ENCODE measurements at regions not wholly inside any gene's neighbourhood (a gene's known extent, or its start where the extent isn't known, plus 50 kb on each side); places are given as distances from the start of the nearest gene placed in this dataset.
"Not testable (repeated sequence)": the region's sequence is repeated elsewhere in the genome, so short reads cannot be mapped to it uniquely, and the experiment has no call there.

- TF ChIP-seq CTCF, POLR2A (IDR thresholded peaks at IDR 0.05): not testable (repeated sequence)
These were observed 677.0 kb downstream of the MAFB start for GRCh38 chr20:40012026-40012425.

Data from ovary (tissue), 3 donors.